Esophagus muscularis mucosa (tissue), 4 donors: ENCODE measurements at regions not wholly inside any gene's neighbourhood (a gene's known extent, or its start where the extent isn't known, plus 50 kb on each side); places are given as distances from the start of the nearest gene placed in this dataset.
A peak's percentile ranks its signal among the peaks of the same experiment; 100 is the strongest.

Experiments
- DNase-seq: peaks from one replicate; pipeline ENCODE4 v3.0.0-alpha.2; 2017; ENCODE audit errors: extremely low spot score
- H3K27ac ChIP-seq, 4 donors: fragments of 200-600 bp; sonication (generic); replicated peaks in 1 of 4; 1 replicate in 3 of 4; 2 replicates in 1 of 4; pipeline ENCODE4 v1.5.1; 2016 to 2019; ENCODE audit warnings: mild to moderate bottlenecking in 1 of 4
- H3K27me3 ChIP-seq, 4 donors: fragments of 200-600 bp; sonication (generic); one replicate each; pipeline versions ENCODE4 v1.5.1 to v1.6.0; 2016 to 2019
- H3K36me3 ChIP-seq, 4 donors: fragments of 200-600 bp; sonication (generic); one replicate each; pipeline ENCODE4 v1.5.1; 2016 to 2019
- H3K4me1 ChIP-seq, 4 donors: fragments of 200-600 bp; sonication (generic); one replicate each; pipeline ENCODE4 v1.5.1; 2016 to 2019
- H3K4me3 ChIP-seq, 4 donors: fragments of 200-600 bp; sonication (generic); 1 replicate in 2 of 4; 2 replicates in 2 of 4; pipeline ENCODE4 v1.5.1; 2016 to 2019; ENCODE audit warnings: mild to moderate bottlenecking in 4 of 4, moderate library complexity in 1 of 4
- H3K9me3 ChIP-seq, 4 donors: fragments of 200-600 bp; sonication (generic); 1 replicate in 3 of 4; 2 replicates in 1 of 4; pipeline ENCODE4 v1.5.1; 2016 to 2019
- CTCF ChIP-seq, 3 experiments: fragments of 200-600 bp in 2 of 3; fragments of 450-650 bp in 1 of 3; sonication (generic) in 2 of 3; IDR thresholded peaks; one replicate each; pipeline ENCODE4 v1.5.1; 2017 to 2019; ENCODE audit warnings: antibody characterized with exemption in 3 of 3, mild to moderate bottlenecking in 2 of 3, moderate library complexity in 1 of 3
- EP300 ChIP-seq: sonication (generic); formaldehyde crosslinking; IDR thresholded peaks from one replicate; pipeline ENCODE4 v1.6.1; 2017; ENCODE audit warnings: antibody characterized with exemption
- POLR2A ChIP-seq: fragments of 450-650 bp; IDR thresholded peaks from one replicate; pipeline ENCODE4 v1.6.1; 2017; ENCODE audit warnings: antibody characterized with exemption, moderate library complexity, mild to moderate bottlenecking, low read depth
- POLR2AphosphoS5 ChIP-seq, 2 donors: sonication (generic); formaldehyde crosslinking; IDR thresholded peaks; one replicate each; pipeline ENCODE4 v1.6.1; 2017; ENCODE audit warnings: antibody characterized with exemption in 2 of 2
- WGBS: methylation state at CpG from one replicate; pipeline ENCODE4 v1.1.5; 2018; 5-methylcytosine and 5-hydroxymethylcytosine counted together
- intact Hi-C: fragments of 100-400 bp; cut with DNase I; formaldehyde crosslinking; loops from one replicate; pipeline ENCODE4 v1.15.1; 2023

- peak; percentile 80 for DNase-seq
- H3K9me3 ChIP-seq: no peaks in the 10 kb centered on the region
- WGBS: 70% methylated on average over 4 of the region's 4 CpGs
- no peak overlapping the region for H3K27ac ChIP-seq
- H3K36me3 ChIP-seq: no peaks in the 10 kb centered on the region
- no peak overlapping the region for H3K4me3 ChIP-seq
- intact Hi-C loops: no loop called here
- H3K27me3 ChIP-seq: no peaks in the 10 kb centered on the region
- TF ChIP-seq POLR2AphosphoS5 (IDR thresholded peaks at IDR 0.05): no peak
- no peak for TF ChIP-seq POLR2A
- no peaks in the 10 kb centered on the region for H3K4me1 ChIP-seq
These were observed 527.8 kb downstream of the AGTPBP1 start for GRCh38 chr9:85213650-85214607.

GRCh38 chr9:85212887-85213286 lies 528.9 kb downstream of the AGTPBP1 start:
- no peak overlapping the region for H3K4me3 ChIP-seq
- WGBS: 68% methylated on average over 2 of the region's 2 CpGs
- DNase-seq: peak; percentile 31
- no peak overlapping the region for H3K27ac ChIP-seq
- no peak for TF ChIP-seq POLR2AphosphoS5 (IDR thresholded peaks at IDR 0.05)
- no peak for TF ChIP-seq EP300
- no peak for TF ChIP-seq CTCF (IDR thresholded peaks at IDR 0.05)
- no peak for TF ChIP-seq POLR2A
- no peaks in the 10 kb centered on the region for H3K36me3 ChIP-seq
- intact Hi-C loops: no loop called here
- H3K27me3 ChIP-seq: no peaks in the 10 kb centered on the region
- no peaks in the 10 kb centered on the region for H3K9me3 ChIP-seq
- H3K4me1 ChIP-seq: no peaks in the 10 kb centered on the region

DNA sequence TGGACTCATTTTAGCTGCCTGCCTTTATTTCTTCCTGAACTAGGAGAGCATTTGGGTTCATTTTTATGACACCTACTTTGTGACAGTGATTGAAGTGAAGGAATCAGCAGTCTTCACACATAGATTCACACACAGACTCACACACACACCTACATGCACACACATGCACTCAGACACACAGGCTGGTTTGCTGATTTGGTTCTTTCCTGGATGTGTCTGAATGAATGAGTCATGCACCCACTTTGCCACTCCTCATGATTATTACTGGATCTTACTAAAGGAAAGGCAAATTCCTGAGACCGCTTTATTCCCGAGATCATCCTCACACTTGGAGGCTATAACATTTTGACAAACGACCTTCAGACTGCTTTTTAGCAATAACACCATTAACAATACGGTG lies 529.5 kb downstream of the AGTPBP1 start:
- Histone ChIP-seq H3K27me3 (no peaks in the 10 kb centered on the region), H3K4me1 (no peaks in the 10 kb centered on the region), H3K9me3 (no peaks in the 10 kb centered on the region), H3K27ac (no peak overlapping the region), H3K36me3 (no peaks in the 10 kb centered on the region), H3K4me3 (no peak overlapping the region)
- DNase-seq: peak; percentile 64
- 33% methylated on average over 4 of the region's 4 CpGs for WGBS
- intact Hi-C loops: no loop called here
- TF ChIP-seq EP300: no peak
- TF ChIP-seq POLR2A: no peak
- no peak for TF ChIP-seq POLR2AphosphoS5 (IDR thresholded peaks at IDR 0.05)
- TF ChIP-seq CTCF (IDR thresholded peaks at IDR 0.05): no peak

- Histone ChIP-seq H3K27me3 (no peaks in the 10 kb centered on the region), H3K4me3 (no peak overlapping the region), H3K36me3 (no peaks in the 10 kb centered on the region), H3K9me3 (no peaks in the 10 kb centered on the region), H3K27ac (no peak overlapping the region), H3K4me1 (no peaks in the 10 kb centered on the region)
- no peak for DNase-seq
- intact Hi-C loops: no loop called here
- TF ChIP-seq EP300: no peak
- TF ChIP-seq POLR2AphosphoS5 (IDR thresholded peaks at IDR 0.05): no peak
- TF ChIP-seq CTCF (IDR thresholded peaks at IDR 0.05): no peak
- no peak for TF ChIP-seq POLR2A
- 82% methylated on average over 1 of the region's 1 CpG for WGBS
These were observed 533.1 kb downstream of the AGTPBP1 start for GRCh38 chr9:85208666-85209065.

DNA sequence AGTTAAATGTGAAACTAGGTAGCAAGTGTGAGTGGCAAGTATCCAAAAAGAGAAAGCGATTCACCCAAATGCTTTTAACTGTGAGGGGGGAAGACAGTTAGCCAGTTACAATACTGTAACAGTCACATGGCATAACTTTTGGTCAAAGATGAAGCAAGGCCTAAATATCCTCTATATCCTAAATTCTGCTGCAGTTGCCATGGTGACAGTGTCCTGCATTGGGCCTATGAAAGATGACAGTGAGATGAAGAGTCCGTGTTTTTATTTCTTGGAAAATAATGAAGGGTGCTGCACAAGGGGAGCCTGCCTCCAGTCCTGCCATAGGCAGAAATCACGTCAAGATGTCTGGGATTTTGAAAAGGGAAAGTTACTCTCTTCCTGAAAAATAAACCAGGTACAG lies 534.6 kb downstream of the NTRK2 start:
- H3K27me3 ChIP-seq: no peaks in the 10 kb centered on the region
- no peak overlapping the region for H3K4me3 ChIP-seq
- TF ChIP-seq POLR2AphosphoS5 (IDR thresholded peaks at IDR 0.05) (no peak), CTCF (IDR thresholded peaks at IDR 0.05) (no peak), EP300 (no peak), POLR2A (no peak)
- no peaks in the 10 kb centered on the region for H3K36me3 ChIP-seq
- H3K4me1 ChIP-seq: no peaks in the 10 kb centered on the region
- intact Hi-C loops: no loop called here
- no peak for DNase-seq
- H3K27ac ChIP-seq: no peak overlapping the region
- 81% methylated on average over 3 of the region's 3 CpGs for WGBS
- no peaks in the 10 kb centered on the region for H3K9me3 ChIP-seq
